ENCODE measurements at regions not wholly inside any gene's neighbourhood (a gene's known extent, or its start where the extent isn't known, plus 50 kb on each side); places are given as distances from the start of the nearest gene placed in this dataset.

GRCh38 chr1:234763367-234763766, 153.4 kb upstream of the IRF2BP2 start:
- TF ChIP-seq CTCF (IDR thresholded peaks at IDR 0.05; ENCODE audit: low read length) (no peak), EZH2 (IDR thresholded peaks at IDR 0.05; ENCODE audit: borderline replicate concordance, low read length) (no peak)
